ENCODE measurements at regions not wholly inside any gene's neighbourhood (a gene's known extent, or its start where the extent isn't known, plus 50 kb on each side); places are given as distances from the start of the nearest gene placed in this dataset.

GRCh38 chr5:109994135-109994534 is 304.4 kb downstream of the MAN2A1 start:
- H3K9ac ChIP-seq (ENCODE audit: low read length) = no peak overlapping the region
- ChIA-PET RAD21 (ENCODE audit: low non-redundant PET in 1 of 2, low total read pairs in 2 of 2, uncharacterized antibody in 2 of 2, unreplicated experiment in 2 of 2) (no interaction called here), CTCF (no interaction called here), POLR2A (no interaction called here)
- no peaks in the 10 kb centered on the region for H3K36me3 ChIP-seq (ENCODE audit: control insufficient read depth in 1 of 2, insufficient read depth in 2 of 2, low read length in 2 of 2)
- 0 out of 4 replicates have a peak, but pooled peaks cover 0 to 4% of the 10 kb centered on the region in 2 experiments for H3K9me3 ChIP-seq (ENCODE audit: control insufficient read depth in 1 of 2, insufficient read depth in 1 of 2, low read depth in 1 of 2, low read length in 2 of 2)
- intact Hi-C loops (cut with micrococcal nuclease) = no loop called here
- no peak overlapping the region for H3K4me2 ChIP-seq (ENCODE audit: low read length)
- BruUV-seq (replicated peaks) = no TSS peak
- DNase-seq (ENCODE audit: low read depth, low spot score) = no peak
- no peaks in the 10 kb centered on the region for H3K4me1 ChIP-seq (ENCODE audit: control insufficient read depth in 1 of 2, insufficient read depth in 2 of 2, low read length in 2 of 2)
- no peaks in the 10 kb centered on the region for H4K20me1 ChIP-seq (ENCODE audit: insufficient read depth)
- H3K9me2 ChIP-seq (ENCODE audit: insufficient read depth) = no peaks in the 10 kb centered on the region
- 0 out of 2 replicates have a peak, but pooled peaks cover 5% of the 10 kb centered on the region for H3K27me3 ChIP-seq (ENCODE audit: insufficient read depth, low read length)
- TF ChIP-seq EZH2 (IDR thresholded peaks at IDR 0.05) (no peak), TCF7L2 (IDR thresholded peaks at IDR 0.05; ENCODE audit: borderline replicate concordance, extremely low read depth, insufficient read depth, insufficient read length) (no peak), ZNF274 (IDR thresholded peaks at IDR 0.05; ENCODE audit: low read depth, low read length) (no peak), EGR1 (IDR thresholded peaks at IDR 0.05; ENCODE audit: low read depth) (no peak), EZH2phosphoT487 (IDR thresholded peaks at IDR 0.05; ENCODE audit: borderline replicate concordance) (no peak), JUND (IDR thresholded peaks at IDR 0.05) (no peak), POLR2A (IDR thresholded peaks at IDR 0.05; ENCODE audit: borderline replicate concordance, extremely low read depth, insufficient read depth, insufficient read length) (no peak), MAX (IDR thresholded peaks at IDR 0.05) (no peak), CEBPB (IDR thresholded peaks at IDR 0.05; ENCODE audit: low read depth) (no peak), FOSL1 (IDR thresholded peaks at IDR 0.05; ENCODE audit: low read depth) (no peak), SRF (IDR thresholded peaks at IDR 0.05; ENCODE audit: low read depth) (no peak)
- H2AFZ ChIP-seq (ENCODE audit: low read depth, low read length, poor library complexity, severe bottlenecking) = no peak overlapping the region
- H3K27ac ChIP-seq (ENCODE audit: low read depth, low read length) = no peak overlapping the region
- no peak overlapping the region for H3K4me3 ChIP-seq (replicated peaks in 1 of 2; ENCODE audit: low read depth in 1 of 2, low read length in 2 of 2)
- no peak for ATAC-seq
- H3K79me2 ChIP-seq (ENCODE audit: insufficient read depth, low read length) = no peaks in the 10 kb centered on the region

- H3K9me3 ChIP-seq (ENCODE audit: control insufficient read depth in 1 of 2, insufficient read depth in 1 of 2, low read depth in 1 of 2, low read length in 2 of 2) = 0 out of 4 replicates have a peak, but pooled peaks cover 0 to 4% of the 10 kb centered on the region in 2 experiments
- no peaks in the 10 kb centered on the region for H3K36me3 ChIP-seq (ENCODE audit: control insufficient read depth in 1 of 2, insufficient read depth in 2 of 2, low read length in 2 of 2)
- no peaks in the 10 kb centered on the region for H3K9me2 ChIP-seq (ENCODE audit: insufficient read depth)
- no TSS peak for BruUV-seq (replicated peaks)
- no peak overlapping the region for H3K4me3 ChIP-seq (replicated peaks in 1 of 2; ENCODE audit: low read depth in 1 of 2, low read length in 2 of 2)
- no peak overlapping the region for H2AFZ ChIP-seq (ENCODE audit: low read depth, low read length, poor library complexity, severe bottlenecking)
- ChIA-PET POLR2A (no interaction called here), RAD21 (ENCODE audit: low non-redundant PET in 1 of 2, low total read pairs in 2 of 2, uncharacterized antibody in 2 of 2, unreplicated experiment in 2 of 2) (no interaction called here), CTCF (no interaction called here)
- H3K9ac ChIP-seq (ENCODE audit: low read length) = no peak overlapping the region
- intact Hi-C loops (cut with micrococcal nuclease) = no loop called here
- H3K27ac ChIP-seq (ENCODE audit: low read depth, low read length) = no peak overlapping the region
- 0 out of 2 replicates have a peak, but pooled peaks cover 5% of the 10 kb centered on the region for H3K27me3 ChIP-seq (ENCODE audit: insufficient read depth, low read length)
- TF ChIP-seq REST (IDR thresholded peaks at IDR 0.05; ENCODE audit: low read depth) (no peak), YY1 (IDR thresholded peaks at IDR 0.05; ENCODE audit: extremely low read depth, insufficient replicate concordance, low read depth, low read length) (no peak)
- H4K20me1 ChIP-seq (ENCODE audit: insufficient read depth) = no peaks in the 10 kb centered on the region
- no peaks in the 10 kb centered on the region for H3K4me1 ChIP-seq (ENCODE audit: control insufficient read depth in 1 of 2, insufficient read depth in 2 of 2, low read length in 2 of 2)
- H3K4me2 ChIP-seq (ENCODE audit: low read length) = no peak overlapping the region
- ATAC-seq = no peak
- H3K79me2 ChIP-seq (ENCODE audit: insufficient read depth, low read length) = no peaks in the 10 kb centered on the region
- DNase-seq (ENCODE audit: low read depth, low spot score) = no peak
Measured at GRCh38 chr5:109996246-109996645, 306.5 kb downstream of the MAN2A1 start.
